ENCODE measurements at regions not wholly inside any gene's neighbourhood (a gene's known extent, or its start where the extent isn't known, plus 50 kb on each side); places are given as distances from the start of the nearest gene placed in this dataset.

DNA sequence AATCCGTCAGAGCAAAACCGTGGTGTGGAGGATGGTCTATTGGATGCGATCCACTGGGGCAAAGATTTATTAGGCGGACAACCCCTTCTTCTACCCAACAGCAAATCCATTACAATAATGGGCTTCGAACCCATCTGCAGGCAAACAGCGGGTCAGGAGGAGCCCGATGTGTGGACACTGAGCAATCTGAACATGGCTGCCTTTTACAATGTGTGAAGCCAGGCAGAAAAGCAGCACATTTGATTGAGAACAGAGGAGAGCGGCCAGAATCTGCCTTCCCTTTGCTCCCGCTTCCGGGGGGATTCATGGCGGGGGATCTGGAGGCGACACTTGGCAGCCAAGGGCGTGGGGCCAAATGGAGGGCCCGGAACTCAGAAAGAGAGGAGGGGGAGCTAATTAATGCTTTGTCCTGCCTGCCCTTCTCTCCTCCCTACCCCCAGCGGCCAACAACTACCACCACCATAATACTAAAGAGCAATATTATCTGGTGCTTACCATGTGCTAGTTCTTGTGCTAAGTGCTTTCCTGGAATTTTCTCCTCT is 133.0 kb downstream of the EMX2 start:
- H3K4me3 ChIP-seq (replicated peaks; ENCODE audit: low read depth, low read length): no peak overlapping the region
- TF ChIP-seq, protein P1, sequence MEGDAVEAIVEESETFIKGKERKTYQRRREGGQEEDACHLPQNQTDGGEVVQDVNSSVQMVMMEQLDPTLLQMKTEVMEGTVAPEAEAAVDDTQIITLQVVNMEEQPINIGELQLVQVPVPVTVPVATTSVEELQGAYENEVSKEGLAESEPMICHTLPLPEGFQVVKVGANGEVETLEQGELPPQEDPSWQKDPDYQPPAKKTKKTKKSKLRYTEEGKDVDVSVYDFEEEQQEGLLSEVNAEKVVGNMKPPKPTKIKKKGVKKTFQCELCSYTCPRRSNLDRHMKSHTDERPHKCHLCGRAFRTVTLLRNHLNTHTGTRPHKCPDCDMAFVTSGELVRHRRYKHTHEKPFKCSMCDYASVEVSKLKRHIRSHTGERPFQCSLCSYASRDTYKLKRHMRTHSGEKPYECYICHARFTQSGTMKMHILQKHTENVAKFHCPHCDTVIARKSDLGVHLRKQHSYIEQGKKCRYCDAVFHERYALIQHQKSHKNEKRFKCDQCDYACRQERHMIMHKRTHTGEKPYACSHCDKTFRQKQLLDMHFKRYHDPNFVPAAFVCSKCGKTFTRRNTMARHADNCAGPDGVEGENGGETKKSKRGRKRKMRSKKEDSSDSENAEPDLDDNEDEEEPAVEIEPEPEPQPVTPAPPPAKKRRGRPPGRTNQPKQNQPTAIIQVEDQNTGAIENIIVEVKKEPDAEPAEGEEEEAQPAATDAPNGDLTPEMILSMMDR (IDR thresholded peaks at IDR 0.05; ENCODE audit: low read length, missing control alignments): no peak
- DNase-seq (ENCODE audit: low read depth): no peak

- no peak overlapping the region for H3K4me3 ChIP-seq (replicated peaks; ENCODE audit: low read depth, low read length)
- TF ChIP-seq, protein P1 (IDR thresholded peaks at IDR 0.05; ENCODE audit: low read length, missing control alignments): no peak
- no peak for DNase-seq (ENCODE audit: low read depth)
These were observed 134.7 kb downstream of the EMX2 start for GRCh38 chr10:117677239-117677638.

DNA sequence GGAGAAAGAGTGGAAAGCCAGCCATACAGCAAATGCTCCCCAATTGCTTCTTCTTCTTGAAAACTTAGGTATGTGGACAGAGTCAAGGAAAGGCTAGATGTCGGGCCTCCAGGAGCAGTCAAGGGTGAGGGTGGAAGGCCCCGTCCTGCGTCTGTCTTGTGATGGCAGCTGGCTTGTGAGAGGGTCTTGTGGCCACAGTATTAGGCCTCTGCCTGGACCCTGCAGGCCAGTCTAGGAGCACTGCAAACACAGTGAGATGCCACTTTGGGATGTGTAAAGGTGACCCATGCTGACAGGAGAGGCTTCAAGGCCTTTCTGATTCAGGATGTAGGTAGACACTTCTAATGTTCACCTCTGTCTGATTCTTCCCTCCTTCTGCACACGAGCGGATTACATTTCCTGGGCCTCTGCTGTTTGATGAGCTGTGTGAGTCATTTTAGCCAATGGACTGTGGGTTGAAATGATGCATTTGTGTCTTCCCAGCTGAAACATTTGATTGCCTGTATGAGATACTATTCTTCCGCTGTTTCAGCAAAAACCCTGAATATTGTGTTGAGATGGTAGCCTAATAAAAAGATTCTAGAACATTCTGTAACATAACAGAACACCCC is 135.4 kb downstream of the EMX2 start:
- H3K4me3 ChIP-seq (replicated peaks; ENCODE audit: low read depth, low read length): no peak overlapping the region
- DNase-seq (ENCODE audit: low read depth): no peak
- TF ChIP-seq, protein P1 (IDR thresholded peaks at IDR 0.05; ENCODE audit: low read length, missing control alignments): no peak

GRCh38 chr10:117680601-117681000 is 138.1 kb downstream of the EMX2 start:
- TF ChIP-seq, protein P1 (IDR thresholded peaks at IDR 0.05; ENCODE audit: low read length, missing control alignments): no peak
- H3K4me3 ChIP-seq (replicated peaks; ENCODE audit: low read depth, low read length): no peak overlapping the region
- no peak for DNase-seq (ENCODE audit: low read depth)

GRCh38 chr10:117681104-117681503 is 138.6 kb downstream of the EMX2 start:
- no peak overlapping the region for H3K4me3 ChIP-seq (replicated peaks; ENCODE audit: low read depth, low read length)
- TF ChIP-seq, protein P1 (IDR thresholded peaks at IDR 0.05; ENCODE audit: low read length, missing control alignments): no peak
- DNase-seq (ENCODE audit: low read depth): no peak

DNA sequence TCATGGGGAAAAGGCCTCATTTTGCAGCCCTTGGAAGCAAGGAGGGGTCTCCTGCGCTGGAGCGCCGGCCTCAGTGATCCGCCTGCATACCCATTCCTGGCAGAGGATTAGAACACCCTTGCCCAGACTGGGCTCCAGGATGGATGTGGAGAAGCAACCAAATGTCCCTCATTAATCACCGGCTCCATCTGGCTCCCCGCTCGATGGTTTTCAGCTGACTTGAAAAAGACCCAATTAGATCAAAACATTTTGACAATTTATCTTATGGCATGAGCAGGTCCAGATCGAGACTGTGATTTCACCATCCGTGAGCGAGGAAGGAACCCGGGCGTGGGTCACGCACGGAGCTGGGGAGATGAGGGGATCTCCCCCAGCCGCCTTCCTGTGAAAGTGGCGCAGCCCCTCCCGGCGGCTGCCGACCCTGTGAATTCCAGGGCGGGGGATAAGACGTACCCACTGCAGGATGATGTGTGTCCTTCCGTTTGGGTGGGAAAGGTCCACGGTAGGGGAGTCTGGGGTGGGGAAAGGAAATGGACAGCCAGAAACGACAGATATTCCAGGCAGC is 141.6 kb downstream of the EMX2 start:
- no peak for DNase-seq (ENCODE audit: low read depth)
- TF ChIP-seq, protein P1 (IDR thresholded peaks at IDR 0.05; ENCODE audit: low read length, missing control alignments): no peak
- H3K4me3 ChIP-seq (replicated peaks; ENCODE audit: low read depth, low read length): no peak overlapping the region
